Astrocyte of the spinal cord (primary cell): ENCODE measurements at regions not wholly inside any gene's neighbourhood (a gene's known extent, or its start where the extent isn't known, plus 50 kb on each side); places are given as distances from the start of the nearest gene placed in this dataset.

Experiments used
- DNase-seq: peaks from one replicate; pipeline ENCODE4 v3.0.0; 2011; ENCODE audit warnings: low read depth, low spot score
- H3K4me3 ChIP-seq: 2 replicates; pipeline ENCODE4 v1.5.1; 2011; ENCODE audit warnings: low read depth, mild to moderate bottlenecking, low read length, moderate library complexity
- in situ Hi-C: cut with HindIII; loops from 2 replicates; pipeline ENCODE4 v1.10.0; 2017; ENCODE audit warnings: low sequenced_read_pairs
- TF ChIP-seq, protein P1 (sequence below): IDR thresholded peaks from 2 replicates; pipeline ENCODE4 v1.5.1; 2012; ENCODE audit warnings: low read depth, mild to moderate bottlenecking, low read length, inconsistent platforms

DNA sequence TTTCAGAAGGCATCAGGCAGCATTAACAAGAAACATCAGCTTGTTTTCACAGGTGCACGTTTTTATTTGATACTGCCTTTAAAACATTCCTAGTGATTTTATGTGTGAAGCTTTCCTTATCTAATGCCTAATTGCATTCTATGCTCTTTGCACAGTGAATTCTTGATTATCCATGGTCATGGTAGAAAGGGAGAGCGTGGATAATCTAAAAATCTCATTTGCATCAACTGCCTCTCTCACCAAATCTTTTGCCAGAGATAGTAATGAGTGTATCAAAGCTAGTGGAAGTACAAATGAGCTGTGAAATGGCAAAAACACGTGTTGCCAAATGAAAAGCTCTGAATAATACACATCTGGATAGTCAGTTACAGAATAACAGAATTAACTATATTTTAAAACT lies 170.5 kb downstream of the NAA11 start:
- in situ Hi-C loops, result no loop called here
- no peak overlapping the region for H3K4me3 ChIP-seq
- TF ChIP-seq, protein P1, sequence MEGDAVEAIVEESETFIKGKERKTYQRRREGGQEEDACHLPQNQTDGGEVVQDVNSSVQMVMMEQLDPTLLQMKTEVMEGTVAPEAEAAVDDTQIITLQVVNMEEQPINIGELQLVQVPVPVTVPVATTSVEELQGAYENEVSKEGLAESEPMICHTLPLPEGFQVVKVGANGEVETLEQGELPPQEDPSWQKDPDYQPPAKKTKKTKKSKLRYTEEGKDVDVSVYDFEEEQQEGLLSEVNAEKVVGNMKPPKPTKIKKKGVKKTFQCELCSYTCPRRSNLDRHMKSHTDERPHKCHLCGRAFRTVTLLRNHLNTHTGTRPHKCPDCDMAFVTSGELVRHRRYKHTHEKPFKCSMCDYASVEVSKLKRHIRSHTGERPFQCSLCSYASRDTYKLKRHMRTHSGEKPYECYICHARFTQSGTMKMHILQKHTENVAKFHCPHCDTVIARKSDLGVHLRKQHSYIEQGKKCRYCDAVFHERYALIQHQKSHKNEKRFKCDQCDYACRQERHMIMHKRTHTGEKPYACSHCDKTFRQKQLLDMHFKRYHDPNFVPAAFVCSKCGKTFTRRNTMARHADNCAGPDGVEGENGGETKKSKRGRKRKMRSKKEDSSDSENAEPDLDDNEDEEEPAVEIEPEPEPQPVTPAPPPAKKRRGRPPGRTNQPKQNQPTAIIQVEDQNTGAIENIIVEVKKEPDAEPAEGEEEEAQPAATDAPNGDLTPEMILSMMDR, result no peak

DNA sequence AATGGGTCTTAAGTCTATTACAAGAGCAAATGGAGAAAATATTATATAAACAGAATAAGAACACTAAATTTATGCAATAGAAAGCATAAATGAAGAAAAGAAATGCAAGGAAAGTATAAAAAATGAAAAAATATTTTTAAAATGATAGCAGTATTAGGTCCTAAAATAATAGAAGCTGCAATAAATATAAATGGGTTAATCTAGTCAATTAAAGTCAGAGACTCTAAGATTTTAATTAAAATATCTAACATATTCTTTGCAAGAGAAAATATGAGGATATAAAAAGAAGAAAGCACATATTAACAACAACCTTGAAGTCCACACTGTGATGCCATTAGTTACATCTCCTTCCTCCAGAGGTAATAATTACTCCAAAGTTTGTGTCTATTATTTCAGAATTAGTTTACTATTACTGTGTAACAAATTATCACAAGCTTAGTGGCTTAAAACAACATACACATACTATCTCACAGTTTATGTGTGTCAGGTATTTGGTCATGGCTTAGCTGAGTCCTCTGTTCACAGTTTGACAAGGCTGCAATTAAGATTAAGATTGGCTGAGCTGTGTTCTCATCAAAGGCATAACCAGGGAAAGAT lies 174.9 kb downstream of the NAA11 start:
- TF ChIP-seq, protein P1, result no peak
- DNase-seq, result no peak
- in situ Hi-C loops, result no loop called here
- no peak overlapping the region for H3K4me3 ChIP-seq

More for the DNA sequence above, 170.5 kb downstream of the NAA11 start:
- no peak for DNase-seq

DNA sequence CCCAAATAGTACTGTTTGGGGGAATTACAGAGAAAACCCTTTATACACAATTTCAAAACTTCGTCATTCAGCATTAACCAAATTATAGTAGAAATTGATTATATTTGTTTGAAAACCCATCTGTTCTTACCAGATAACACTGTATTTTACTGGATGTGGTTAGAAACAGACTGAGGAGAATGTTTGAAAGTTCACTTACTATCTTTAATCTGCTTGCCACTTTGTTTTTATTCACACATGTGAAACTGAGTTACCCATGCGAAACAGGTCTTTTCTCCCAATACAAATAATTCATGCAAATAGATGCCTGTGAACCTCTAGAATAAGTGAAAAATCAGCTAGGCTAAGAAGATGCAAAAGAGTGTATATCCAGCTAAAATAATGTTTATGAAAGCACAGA lies 177.5 kb downstream of the NAA11 start:
- TF ChIP-seq, protein P1, result no peak
- in situ Hi-C loops, result no loop called here
- no peak for DNase-seq
- H3K4me3 ChIP-seq, result no peak overlapping the region

DNA sequence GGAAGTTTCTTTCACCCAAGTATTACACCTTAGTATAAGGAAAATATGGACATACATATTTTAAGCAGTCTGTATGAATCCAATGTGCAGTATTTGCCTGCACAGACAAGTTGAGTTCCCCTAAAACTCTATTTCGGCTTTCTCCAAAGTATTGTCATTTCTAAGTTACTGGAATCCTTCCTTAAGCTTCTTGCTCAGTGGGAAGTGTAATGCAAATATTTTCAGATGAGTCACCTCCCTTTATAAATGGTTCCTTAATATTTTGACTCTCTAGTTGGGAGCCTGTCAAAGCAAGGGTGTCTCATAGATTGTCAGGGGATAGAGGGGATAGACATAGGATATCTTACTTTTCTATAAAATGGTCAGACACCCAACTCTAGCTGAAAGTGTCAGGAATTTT lies 178.6 kb downstream of the NAA11 start:
- no peak overlapping the region for H3K4me3 ChIP-seq
- in situ Hi-C loops, result no loop called here
- DNase-seq, result peak; percentile 9
- TF ChIP-seq, protein P1, result no peak

DNA sequence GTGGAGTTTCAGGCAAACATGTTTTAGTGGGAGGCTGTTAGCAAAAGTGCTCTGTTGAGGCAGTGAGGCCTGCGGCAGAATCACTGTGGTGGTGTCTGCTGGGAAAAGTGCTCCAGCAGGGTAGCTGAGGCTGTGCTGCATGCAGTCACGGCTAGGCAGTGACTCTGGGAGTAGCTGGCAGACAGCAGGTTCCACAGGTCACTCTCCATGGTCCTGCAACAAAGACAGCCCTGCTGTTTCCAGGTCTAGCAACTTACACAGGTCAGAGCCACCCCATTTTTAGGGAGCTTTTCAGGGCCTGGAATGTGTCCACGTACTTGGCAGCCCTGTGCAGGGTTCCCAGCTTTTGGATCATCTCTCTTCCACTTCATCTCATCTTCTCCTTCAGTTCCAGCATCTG lies 184.3 kb downstream of the NAA11 start:
- in situ Hi-C loops, result no loop called here
- peak; percentile 27 for DNase-seq
- H3K4me3 ChIP-seq, result no peak overlapping the region
- TF ChIP-seq, protein P1, result no peak

DNA sequence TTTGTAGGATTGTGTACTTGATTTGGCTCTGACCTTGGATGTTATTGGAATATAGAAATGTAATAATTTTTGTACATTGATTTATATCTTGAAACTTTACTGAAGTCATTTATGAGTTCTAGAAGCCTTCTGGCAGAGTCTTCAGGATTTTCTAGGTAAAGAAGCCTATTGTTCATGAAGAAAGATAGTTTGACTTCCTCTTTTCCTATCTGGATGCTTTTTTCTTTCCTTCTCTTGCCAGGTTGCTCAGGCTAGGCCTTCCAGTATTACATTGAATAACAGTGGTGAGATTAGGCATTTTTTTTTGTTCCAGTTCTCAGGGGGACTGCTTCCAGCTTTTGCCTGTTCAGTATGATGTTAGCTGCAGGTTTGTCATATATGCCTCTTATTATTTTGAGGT lies 191.1 kb downstream of the NAA11 start:
- in situ Hi-C loops, result no loop called here
- TF ChIP-seq, protein P1, result no peak

DNA sequence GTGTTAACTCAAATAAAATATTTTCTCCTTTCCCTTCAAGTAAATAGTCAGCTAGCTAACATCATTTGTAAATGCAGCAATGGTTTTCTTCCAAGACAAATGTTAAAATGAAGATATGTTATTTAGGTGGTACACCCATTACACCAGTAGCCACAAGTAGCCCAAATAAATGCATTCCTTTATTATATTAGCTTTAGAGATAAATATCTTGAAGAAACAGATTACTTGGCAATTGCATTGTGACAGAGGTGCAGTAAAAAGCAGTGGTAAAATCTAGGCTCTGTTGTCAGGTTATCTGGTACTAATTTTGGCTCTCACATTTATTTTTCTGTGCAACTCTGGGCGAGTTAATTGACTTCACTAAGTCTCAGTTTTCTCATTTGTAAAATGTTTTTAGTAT lies 193.0 kb downstream of the NAA11 start:
- TF ChIP-seq, protein P1, result no peak
- no peak for DNase-seq
- in situ Hi-C loops, result no loop called here
- no peak overlapping the region for H3K4me3 ChIP-seq

More for the DNA sequence above, 191.1 kb downstream of the NAA11 start:
- no peak overlapping the region for H3K4me3 ChIP-seq
- DNase-seq, result no peak
